ENCODE measurements at regions not wholly inside any gene's neighbourhood (a gene's known extent, or its start where the extent isn't known, plus 50 kb on each side); places are given as distances from the start of the nearest gene placed in this dataset.

GRCh38 chr6:14959324-14959885 is 286.5 kb upstream of the JARID2 start:
- H3K36me3 ChIP-seq (ENCODE audit: control insufficient read depth, insufficient read depth, low read length), result no peaks in the 10 kb centered on the region
- H3K27me3 ChIP-seq (ENCODE audit: control insufficient read depth, insufficient read depth, low read length), result no peaks in the 10 kb centered on the region
- BruUV-seq (replicated peaks), result no TSS peak
- TF ChIP-seq TCF7L2 (IDR thresholded peaks at IDR 0.05; ENCODE audit: low read depth, low read length), result no peak
- no peak for TF ChIP-seq SIN3A (IDR thresholded peaks at IDR 0.05; ENCODE audit: borderline replicate concordance, insufficient read depth, low read depth, low read length)
- TF ChIP-seq REST (IDR thresholded peaks at IDR 0.05; ENCODE audit: insufficient read depth in 1 of 2, low read depth in 2 of 2, low read length in 1 of 2), result no peak
- DNase-seq (ENCODE audit: low read depth, low spot score) (no peak), ATAC-seq (no peak)
- POLR2A ChIA-PET, result no interaction called here
- in situ Hi-C loops (cut with HindIII; ENCODE audit: low pct_unique_long_range_greater_than_20kb, low sequenced_read_pairs), result no loop called here
- intact Hi-C loops (cut with micrococcal nuclease; ENCODE audit: unreplicated experiment), result no loop called here
- H3K4me1 ChIP-seq (ENCODE audit: control insufficient read depth, insufficient read depth, low read length), result no peaks in the 10 kb centered on the region
- H3K4me3 ChIP-seq (ENCODE audit: low read depth in 2 of 2, low read length in 2 of 2), result no peak overlapping the region
- H3K9me3 ChIP-seq (ENCODE audit: control insufficient read depth, insufficient read depth, low read depth, low read length), result no peaks in the 10 kb centered on the region
- CTCF ChIA-PET, result no interaction called here
- H3K27ac ChIP-seq (ENCODE audit: low read length), result no peak overlapping the region

GRCh38 chr6:14964556-14965270 is 281.2 kb upstream of the JARID2 start:
- no TSS peak for BruUV-seq (replicated peaks)
- no peaks in the 10 kb centered on the region for H3K9me3 ChIP-seq (ENCODE audit: control insufficient read depth, insufficient read depth, low read depth, low read length)
- H3K36me3 ChIP-seq (ENCODE audit: control insufficient read depth, insufficient read depth, low read length), result no peaks in the 10 kb centered on the region
- DNase-seq (ENCODE audit: low read depth, low spot score) (no peak), ATAC-seq (no peak)
- H3K27me3 ChIP-seq (ENCODE audit: control insufficient read depth, insufficient read depth, low read length), result no peaks in the 10 kb centered on the region
- in situ Hi-C loops (cut with HindIII; ENCODE audit: low pct_unique_long_range_greater_than_20kb, low sequenced_read_pairs), result no loop called here
- CTCF ChIA-PET, result no interaction called here
- no peak overlapping the region for H3K4me3 ChIP-seq (ENCODE audit: low read depth in 2 of 2, low read length in 2 of 2)
- no peaks in the 10 kb centered on the region for H3K4me1 ChIP-seq (ENCODE audit: control insufficient read depth, insufficient read depth, low read length)
- H3K27ac ChIP-seq (ENCODE audit: low read length), result no peak overlapping the region
- intact Hi-C loops (cut with micrococcal nuclease; ENCODE audit: unreplicated experiment), result no loop called here
- POLR2A ChIA-PET, result no interaction called here
- TF ChIP-seq REST (IDR thresholded peaks at IDR 0.05; ENCODE audit: insufficient read depth in 1 of 2, low read depth in 2 of 2, low read length in 1 of 2), result no peak
- TF ChIP-seq TCF7L2 (IDR thresholded peaks at IDR 0.05; ENCODE audit: low read depth, low read length), result no peak
- TF ChIP-seq POLR2AphosphoS5 (IDR thresholded peaks at IDR 0.05; ENCODE audit: low read depth, low read length), result no peak
- TF ChIP-seq SIN3A (IDR thresholded peaks at IDR 0.05; ENCODE audit: borderline replicate concordance, insufficient read depth, low read depth, low read length), result no peak
- TF ChIP-seq CTCF (IDR thresholded peaks at IDR 0.05), result no peak
